T47D (cell line): ENCODE measurements at regions not wholly inside any gene's neighbourhood (a gene's known extent, or its start where the extent isn't known, plus 50 kb on each side); places are given as distances from the start of the nearest gene placed in this dataset.

Experiments
- DNase-seq, 2 experiments: peaks; one replicate each; pipeline versions ENCODE4 v3.0.0 to v3.0.0-alpha.2; 2011 to 2012; ENCODE audit warnings: low read depth in 1 of 2, low spot score in 1 of 2
- JUND ChIP-seq: IDR thresholded peaks from 2 replicates; pipeline ENCODE4 v1.6.1; 2012; ENCODE audit warnings: low read depth
- in situ Hi-C: cut with HindIII; loops from 2 replicates; pipeline ENCODE4 v1.10.0; 2016; ENCODE audit warnings: low sequenced_read_pairs, low pct_unique_long_range_greater_than_20kb

- TF ChIP-seq JUND, result no peak
- DNase-seq, result no peak
- in situ Hi-C loops, result no loop called here
These were observed 272.0 kb upstream of the ZNF462 start for GRCh38 chr9:106590759-106591505.

GRCh38 chr9:106593201-106593600, 269.8 kb upstream of the ZNF462 start:
- in situ Hi-C loops, result no loop called here
- no peak for TF ChIP-seq JUND
- DNase-seq, result no peak

GRCh38 chr9:106596984-106597383, 266.0 kb upstream of the ZNF462 start:
- DNase-seq, result no peak
- TF ChIP-seq JUND, result no peak
- in situ Hi-C loops, result no loop called here

GRCh38 chr9:106600955-106601560, 261.9 kb upstream of the ZNF462 start:
- in situ Hi-C loops, result no loop called here
- no peak for TF ChIP-seq JUND
- no peak for DNase-seq

- in situ Hi-C loops, result no loop called here
- no peak for DNase-seq
- TF ChIP-seq JUND, result no peak
These were observed 260.6 kb upstream of the ZNF462 start for GRCh38 chr9:106602344-106602743.

- peak in 1 of 2 experiments; percentile 23 for DNase-seq
- in situ Hi-C loops, result no loop called here
- TF ChIP-seq JUND, result no peak
These were observed 249.7 kb upstream of the ZNF462 start for GRCh38 chr9:106613250-106613737.

GRCh38 chr9:106615118-106615889, 247.7 kb upstream of the ZNF462 start:
- no peak for DNase-seq
- in situ Hi-C loops, result no loop called here
- no peak for TF ChIP-seq JUND

- in situ Hi-C loops, result no loop called here
- no peak for TF ChIP-seq JUND
- DNase-seq, result no peak
These were observed 246.9 kb upstream of the ZNF462 start for GRCh38 chr9:106616026-106616425.

GRCh38 chr9:106616851-106617345, 246.1 kb upstream of the ZNF462 start:
- in situ Hi-C loops, result no loop called here
- TF ChIP-seq JUND, result no peak
- no peak for DNase-seq

GRCh38 chr9:106619211-106619610, 243.8 kb upstream of the ZNF462 start:
- in situ Hi-C loops, result no loop called here
- TF ChIP-seq JUND, result no peak
- no peak for DNase-seq

GRCh38 chr9:106620081-106620480, 242.9 kb upstream of the ZNF462 start:
- no peak for TF ChIP-seq JUND
- no peak for DNase-seq
- in situ Hi-C loops, result no loop called here

- no peak for TF ChIP-seq JUND
- DNase-seq, result no peak
- in situ Hi-C loops, result no loop called here
These were observed 242.1 kb upstream of the ZNF462 start for GRCh38 chr9:106620866-106621265.
